ENCODE measurements at regions not wholly inside any gene's neighbourhood (a gene's known extent, or its start where the extent isn't known, plus 50 kb on each side); places are given as distances from the start of the nearest gene placed in this dataset.

DNA sequence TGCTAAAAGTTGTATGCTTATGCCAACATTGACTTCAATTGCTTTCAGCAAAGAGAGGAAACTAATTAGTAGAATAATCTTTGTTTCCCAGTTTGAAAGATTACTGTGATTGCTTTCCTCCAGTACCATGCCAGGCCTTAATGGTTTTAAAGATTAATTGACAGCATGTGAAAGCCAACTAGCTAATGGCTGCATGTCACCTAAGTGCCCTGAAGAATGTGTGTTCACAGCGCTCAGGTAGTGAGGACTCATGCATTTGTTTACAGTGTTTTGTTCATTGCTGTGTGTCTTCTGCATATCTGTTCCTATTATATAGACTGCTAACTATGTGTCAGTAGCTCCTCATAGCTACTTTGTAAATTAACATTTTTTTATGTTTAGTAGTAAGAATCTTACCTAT lies 335.6 kb downstream of the LRRIQ3 start:
- TF ChIP-seq POLR2A (IDR thresholded peaks at IDR 0.05) (no peak), POLR2AphosphoS5 (IDR thresholded peaks at IDR 0.05) (no peak)
- TF ChIP-seq, protein P1, sequence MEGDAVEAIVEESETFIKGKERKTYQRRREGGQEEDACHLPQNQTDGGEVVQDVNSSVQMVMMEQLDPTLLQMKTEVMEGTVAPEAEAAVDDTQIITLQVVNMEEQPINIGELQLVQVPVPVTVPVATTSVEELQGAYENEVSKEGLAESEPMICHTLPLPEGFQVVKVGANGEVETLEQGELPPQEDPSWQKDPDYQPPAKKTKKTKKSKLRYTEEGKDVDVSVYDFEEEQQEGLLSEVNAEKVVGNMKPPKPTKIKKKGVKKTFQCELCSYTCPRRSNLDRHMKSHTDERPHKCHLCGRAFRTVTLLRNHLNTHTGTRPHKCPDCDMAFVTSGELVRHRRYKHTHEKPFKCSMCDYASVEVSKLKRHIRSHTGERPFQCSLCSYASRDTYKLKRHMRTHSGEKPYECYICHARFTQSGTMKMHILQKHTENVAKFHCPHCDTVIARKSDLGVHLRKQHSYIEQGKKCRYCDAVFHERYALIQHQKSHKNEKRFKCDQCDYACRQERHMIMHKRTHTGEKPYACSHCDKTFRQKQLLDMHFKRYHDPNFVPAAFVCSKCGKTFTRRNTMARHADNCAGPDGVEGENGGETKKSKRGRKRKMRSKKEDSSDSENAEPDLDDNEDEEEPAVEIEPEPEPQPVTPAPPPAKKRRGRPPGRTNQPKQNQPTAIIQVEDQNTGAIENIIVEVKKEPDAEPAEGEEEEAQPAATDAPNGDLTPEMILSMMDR (IDR thresholded peaks at IDR 0.05), result no peak

Data from sigmoid colon (tissue), 4 donors.